Astrocyte of the spinal cord (primary cell): ENCODE measurements at regions not wholly inside any gene's neighbourhood (a gene's known extent, or its start where the extent isn't known, plus 50 kb on each side); places are given as distances from the start of the nearest gene placed in this dataset.

Experiments
- DNase-seq: peaks from one replicate; pipeline ENCODE4 v3.0.0; 2011; ENCODE audit warnings: low read depth, low spot score
- H3K4me3 ChIP-seq: 2 replicates; pipeline ENCODE4 v1.5.1; 2011; ENCODE audit warnings: low read depth, mild to moderate bottlenecking, low read length, moderate library complexity
- in situ Hi-C: cut with HindIII; loops from 2 replicates; pipeline ENCODE4 v1.10.0; 2017; ENCODE audit warnings: low sequenced_read_pairs
- TF ChIP-seq, protein P1 (sequence below): IDR thresholded peaks from 2 replicates; pipeline ENCODE4 v1.5.1; 2012; ENCODE audit warnings: low read depth, mild to moderate bottlenecking, low read length, inconsistent platforms

DNA sequence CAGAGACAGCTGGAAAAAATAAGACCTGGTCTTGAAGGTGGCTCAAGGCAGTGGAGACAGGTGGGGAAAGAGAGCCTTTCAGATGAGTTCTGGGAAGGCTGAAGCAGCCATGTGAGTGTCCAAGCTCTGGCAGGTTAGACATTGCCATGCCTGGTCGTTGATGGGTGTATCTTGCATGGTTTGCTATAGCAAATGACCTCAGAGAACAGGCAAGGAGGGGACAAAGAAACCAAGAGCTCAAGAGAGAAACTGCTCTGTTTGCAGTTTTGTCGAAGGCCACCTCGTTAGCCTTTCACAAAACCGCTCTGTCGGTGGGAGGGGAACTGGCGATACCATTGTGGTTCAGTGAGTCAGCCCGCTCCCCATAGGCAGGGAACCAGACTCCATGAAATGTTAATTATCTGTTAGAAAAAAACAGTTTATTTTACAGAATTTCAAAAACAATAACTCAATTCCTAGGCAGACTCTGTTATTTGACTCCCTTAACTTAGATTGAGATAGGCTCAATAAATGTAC is 82.8 kb upstream of the ARGLU1 start:
- TF ChIP-seq, protein P1, sequence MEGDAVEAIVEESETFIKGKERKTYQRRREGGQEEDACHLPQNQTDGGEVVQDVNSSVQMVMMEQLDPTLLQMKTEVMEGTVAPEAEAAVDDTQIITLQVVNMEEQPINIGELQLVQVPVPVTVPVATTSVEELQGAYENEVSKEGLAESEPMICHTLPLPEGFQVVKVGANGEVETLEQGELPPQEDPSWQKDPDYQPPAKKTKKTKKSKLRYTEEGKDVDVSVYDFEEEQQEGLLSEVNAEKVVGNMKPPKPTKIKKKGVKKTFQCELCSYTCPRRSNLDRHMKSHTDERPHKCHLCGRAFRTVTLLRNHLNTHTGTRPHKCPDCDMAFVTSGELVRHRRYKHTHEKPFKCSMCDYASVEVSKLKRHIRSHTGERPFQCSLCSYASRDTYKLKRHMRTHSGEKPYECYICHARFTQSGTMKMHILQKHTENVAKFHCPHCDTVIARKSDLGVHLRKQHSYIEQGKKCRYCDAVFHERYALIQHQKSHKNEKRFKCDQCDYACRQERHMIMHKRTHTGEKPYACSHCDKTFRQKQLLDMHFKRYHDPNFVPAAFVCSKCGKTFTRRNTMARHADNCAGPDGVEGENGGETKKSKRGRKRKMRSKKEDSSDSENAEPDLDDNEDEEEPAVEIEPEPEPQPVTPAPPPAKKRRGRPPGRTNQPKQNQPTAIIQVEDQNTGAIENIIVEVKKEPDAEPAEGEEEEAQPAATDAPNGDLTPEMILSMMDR: no peak
- no peak overlapping the region for H3K4me3 ChIP-seq
- DNase-seq: no peak
- in situ Hi-C loops: no loop called here

DNA sequence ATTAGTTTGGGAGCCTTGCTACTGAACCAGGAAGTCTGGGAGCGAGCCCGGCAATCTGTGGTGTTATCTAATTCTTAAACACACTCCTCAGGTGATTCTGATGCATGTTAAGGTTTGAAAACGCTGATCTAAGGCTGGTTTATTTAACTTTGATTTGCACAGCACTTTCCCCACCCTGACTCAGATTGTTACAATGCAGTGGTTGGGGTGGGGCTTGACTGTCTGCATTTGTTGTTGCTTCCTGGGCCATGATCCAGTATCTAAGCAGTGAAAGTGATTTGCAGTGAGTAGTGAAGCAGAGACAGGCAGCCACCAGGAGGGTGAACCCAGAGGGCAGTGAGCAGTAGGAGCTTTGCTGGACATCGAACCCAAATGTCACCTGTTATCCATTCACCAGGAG is 81.6 kb upstream of the ARGLU1 start:
- in situ Hi-C loops: no loop called here
- no peak overlapping the region for H3K4me3 ChIP-seq
- peak; percentile 8 for DNase-seq
- TF ChIP-seq, protein P1: no peak

DNA sequence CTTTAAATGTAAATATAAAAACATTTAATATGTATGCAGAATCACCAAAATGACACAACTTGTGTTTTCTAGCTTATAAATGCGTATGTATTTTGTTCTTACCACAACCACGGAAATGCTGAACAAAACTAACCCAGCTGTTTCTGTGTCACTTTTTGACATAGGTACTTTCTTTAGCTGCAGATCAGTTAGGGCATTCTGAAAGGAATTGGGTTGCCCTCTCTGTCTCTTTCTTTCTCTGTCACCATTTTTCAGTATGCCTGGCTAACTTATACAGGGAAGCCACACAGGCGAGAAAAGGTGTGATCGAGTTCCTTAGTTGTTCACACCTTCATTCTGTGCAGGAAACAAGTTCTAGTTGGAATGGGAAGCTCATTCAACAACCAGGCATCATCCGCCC is 72.6 kb upstream of the ARGLU1 start:
- in situ Hi-C loops: no loop called here
- DNase-seq: no peak
- no peak overlapping the region for H3K4me3 ChIP-seq
- TF ChIP-seq, protein P1: no peak

DNA sequence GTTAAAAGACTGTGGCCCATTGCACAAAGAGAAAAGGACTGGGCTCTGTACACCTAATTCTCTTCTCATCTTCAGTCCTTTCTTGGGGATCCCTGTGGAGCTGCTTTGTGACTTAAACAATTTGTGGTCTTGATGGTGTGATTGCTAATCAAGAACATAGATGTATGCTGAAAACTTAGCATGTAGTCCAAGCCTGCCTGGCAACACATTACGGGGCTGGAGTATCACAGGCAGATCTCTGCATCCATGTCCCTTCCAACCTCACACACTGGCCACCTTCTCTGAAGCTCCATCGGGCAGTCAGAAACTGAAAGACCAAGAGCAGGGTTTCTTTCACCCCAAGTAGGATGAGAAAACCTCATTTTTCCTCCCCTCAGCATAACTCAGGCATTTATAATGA is 69.6 kb upstream of the ARGLU1 start:
- TF ChIP-seq, protein P1: no peak
- H3K4me3 ChIP-seq: no peak overlapping the region
- in situ Hi-C loops: no loop called here
- DNase-seq: no peak

DNA sequence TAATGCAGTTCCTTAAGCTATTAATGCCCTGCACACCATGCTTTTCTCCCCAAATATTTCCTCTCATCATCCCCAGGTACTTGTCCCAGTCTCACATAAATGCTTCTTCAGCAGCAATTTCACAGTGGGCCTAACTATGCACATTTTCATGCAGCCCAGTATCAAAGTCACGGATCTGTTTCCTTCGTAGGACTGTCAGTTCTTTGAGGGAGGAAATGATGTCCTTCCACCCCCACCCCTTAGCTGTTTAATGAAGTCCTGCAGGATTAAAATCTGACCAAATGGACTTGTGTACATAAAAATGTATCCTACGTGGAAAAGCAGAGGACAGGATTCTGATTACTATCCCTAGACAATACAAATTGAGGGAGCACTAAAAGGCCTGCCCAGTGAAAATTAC is 68.6 kb upstream of the ARGLU1 start:
- in situ Hi-C loops: no loop called here

DNA sequence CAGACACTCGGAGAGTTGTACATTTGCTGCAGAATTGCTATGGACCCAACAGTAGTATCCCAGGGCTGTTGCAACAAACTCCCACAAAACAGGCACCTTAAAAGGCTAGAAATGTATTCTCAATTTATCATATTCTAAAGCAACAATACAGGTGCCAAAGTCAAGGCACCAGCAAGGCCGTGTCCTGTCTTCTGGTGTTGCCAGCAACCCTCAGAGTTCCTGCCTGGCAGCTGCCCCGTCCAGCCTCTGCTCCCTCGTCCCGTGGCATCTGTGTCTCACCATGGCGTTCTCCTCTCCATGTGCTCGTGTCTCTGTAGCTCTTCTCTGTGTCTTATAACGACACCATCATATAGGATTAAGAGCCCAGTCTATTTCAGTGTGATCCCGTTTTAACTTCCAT is 67.7 kb upstream of the ARGLU1 start:
- no peak for DNase-seq
- no peak overlapping the region for H3K4me3 ChIP-seq
- TF ChIP-seq, protein P1: no peak
- in situ Hi-C loops: no loop called here

More for the DNA sequence above, 68.6 kb upstream of the ARGLU1 start:
- TF ChIP-seq, protein P1: no peak
- no peak for DNase-seq
- no peak overlapping the region for H3K4me3 ChIP-seq

DNA sequence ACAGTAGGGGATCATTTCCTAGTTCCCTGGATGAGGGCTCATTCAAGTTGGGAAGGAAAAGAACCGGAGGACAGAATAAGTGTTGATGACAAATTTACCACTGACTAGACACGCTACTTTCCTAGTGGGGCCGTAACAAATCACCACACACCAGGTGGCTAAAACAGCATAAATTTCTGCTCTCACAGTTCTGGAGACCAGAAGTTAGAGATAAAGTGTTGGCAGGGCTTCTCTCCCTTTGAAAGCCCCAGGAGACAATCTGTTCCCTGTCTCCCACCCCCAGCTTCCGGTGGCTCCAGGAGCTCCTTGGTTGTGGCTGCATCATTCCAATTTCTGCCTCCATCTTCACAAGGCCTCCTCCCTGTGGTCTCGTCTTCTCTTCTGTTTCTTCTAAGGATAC is 65.4 kb upstream of the ARGLU1 start:
- H3K4me3 ChIP-seq: no peak overlapping the region
- DNase-seq: no peak
- TF ChIP-seq, protein P1: no peak
- in situ Hi-C loops: no loop called here
